ENCODE measurements at regions not wholly inside any gene's neighbourhood (a gene's known extent, or its start where the extent isn't known, plus 50 kb on each side); places are given as distances from the start of the nearest gene placed in this dataset.

- TF ChIP-seq EZH2 (IDR thresholded peaks at IDR 0.05; ENCODE audit: insufficient read depth, poor library complexity, severe bottlenecking), result no peak
- TF ChIP-seq EZH2phosphoT487 (IDR thresholded peaks at IDR 0.05; ENCODE audit: insufficient read depth, low read depth), result no peak
Observed at GRCh38 chr1:55579332-55580001, 364.3 kb upstream of the USP24 start.
